SK-N-SH (cell line): ENCODE measurements at regions not wholly inside any gene's neighbourhood (a gene's known extent, or its start where the extent isn't known, plus 50 kb on each side); places are given as distances from the start of the nearest gene placed in this dataset.

Source experiments
- CTCF ChIA-PET: fragments of 300-600, 350-600 bp; formaldehyde crosslinking; extraction: SDS; loops from one replicate; lab custom pipeline; 2021; lab: Yijun Ruan, JAX
- POLR2A ChIA-PET: fragments of 350-600 bp; sonication (Branson Sonifier 250); formaldehyde crosslinking; extraction: SDS; loops from one replicate; lab custom pipeline; 2020; ENCODE audit warnings: antibody characterized with exemption, inconsistent platforms; lab: Yijun Ruan, JAX
- DNase-seq: peaks from one replicate; pipeline ENCODE4 v3.0.0; 2012
- H2AFZ ChIP-seq: fragments of 200-600 bp; sonication (generic); 2 replicates; pipeline ENCODE4 v1.8.1; 2016; ENCODE audit warnings: antibody characterized with exemption, mild to moderate bottlenecking, low read depth
- H3F3A ChIP-seq: fragments of 200-600 bp; sonication (generic); replicated peaks from 2 replicates; pipeline ENCODE3; 2016; ENCODE audit warnings: antibody characterized with exemption, mild to moderate bottlenecking; ENCODE audit not compliant: insufficient read depth
- H3K27ac ChIP-seq, 2 experiments: fragments of 200-500 bp in 1 of 2; fragments of 200-600 bp in 1 of 2; sonication (Bioruptor generic) in 1 of 2; sonication (generic), shearing (Covaris generic) in 1 of 2; 2 replicates each; pipeline versions ENCODE4 v1.5.1 to v1.6.1; 2014 to 2016; ENCODE audit warnings: low read depth in 2 of 2, inconsistent platforms in 1 of 2, low read length in 1 of 2, mild to moderate bottlenecking in 1 of 2, mixed read lengths in 1 of 2
- H3K27me3 ChIP-seq: fragments of 200-600 bp; sonication (generic), shearing (Covaris generic); 2 replicates; pipeline ENCODE4 v1.6.1; 2016; ENCODE audit warnings: mixed run types; ENCODE audit not compliant: insufficient read depth
- H3K36me3 ChIP-seq, 2 experiments: fragments of 200-500 bp in 1 of 2; fragments of 200-600 bp in 1 of 2; sonication (Bioruptor generic) in 1 of 2; sonication (generic) in 1 of 2; replicated peaks in 1 of 2; 2 replicates each; pipeline versions ENCODE3 to v1.5.1; 2014 to 2016; ENCODE audit warnings: low read length in 1 of 2, mild to moderate bottlenecking in 1 of 2; ENCODE audit not compliant: insufficient read depth in 2 of 2, control insufficient read depth in 1 of 2
- H3K4me1 ChIP-seq, 2 experiments: fragments of 200-500 bp in 1 of 2; fragments of 200-600 bp in 1 of 2; sonication (Bioruptor generic) in 1 of 2; sonication (generic), shearing (Covaris generic) in 1 of 2; 2 replicates each; pipeline versions ENCODE4 v1.5.1 to v1.6.1; 2014 to 2016; ENCODE audit warnings: low read depth in 1 of 2, low read length in 1 of 2, mixed run types in 1 of 2; ENCODE audit not compliant: insufficient read depth in 2 of 2, control insufficient read depth in 1 of 2
- H3K4me2 ChIP-seq: fragments of 200-600 bp; sonication (generic), shearing (Covaris generic); 2 replicates; pipeline ENCODE4 v1.6.1; 2017; ENCODE audit warnings: mixed run types
- H3K4me3 ChIP-seq, 2 experiments: fragments of 200-500 bp in 1 of 2; fragments of 200-600 bp in 1 of 2; sonication (Bioruptor generic) in 1 of 2; sonication (generic), shearing (Covaris generic) in 1 of 2; 2 replicates each; pipeline versions ENCODE4 v1.5.1 to v1.8.1; 2014 to 2016; ENCODE audit warnings: low read depth in 2 of 2, inconsistent platforms in 1 of 2, low read length in 1 of 2, mild to moderate bottlenecking in 1 of 2, mixed read lengths in 1 of 2, moderate library complexity in 1 of 2
- H3K79me2 ChIP-seq: fragments of 200-600 bp; sonication (generic); 2 replicates; pipeline ENCODE4 v1.8.1; 2017; ENCODE audit warnings: mild to moderate bottlenecking; ENCODE audit not compliant: insufficient read depth
- H3K9ac ChIP-seq: fragments of 200-600 bp; sonication (generic); 2 replicates; pipeline ENCODE4 v1.6.1; 2017; ENCODE audit warnings: mixed run types
- H3K9me2 ChIP-seq: fragments of 200-600 bp; sonication (generic); 2 replicates; pipeline ENCODE4 v1.6.1; 2017; ENCODE audit warnings: mixed run types
- H3K9me3 ChIP-seq: fragments of 200-600 bp; sonication (generic); 2 replicates; pipeline ENCODE4 v1.6.1; 2017; ENCODE audit warnings: mixed run types, mild to moderate bottlenecking, moderate library complexity
- H4K20me1 ChIP-seq: fragments of 200-600 bp; sonication (generic); 2 replicates; pipeline ENCODE4 v1.6.1; 2017; ENCODE audit warnings: mild to moderate bottlenecking, mixed run types; ENCODE audit not compliant: insufficient read depth
- CHD2 ChIP-seq: fragments of 150-350 bp; IDR thresholded peaks from 2 replicates; pipeline ENCODE4 v1.6.1; 2018; ENCODE audit warnings: low read length; ENCODE audit not compliant: partially characterized antibody
- FOSL2 ChIP-seq: IDR thresholded peaks from 2 replicates; pipeline ENCODE4 v1.4.0; 2012; ENCODE audit warnings: low read depth, mild to moderate bottlenecking, moderate library complexity, borderline replicate concordance
- JUND ChIP-seq: IDR thresholded peaks from 2 replicates; pipeline ENCODE4 v1.4.0; 2012
- RFX5 ChIP-seq: IDR thresholded peaks from 2 replicates; pipeline ENCODE4 v1.6.1; 2012; ENCODE audit warnings: mild to moderate bottlenecking, improper control_type of control experiment, low read length
- SMC3 ChIP-seq: IDR thresholded peaks from 2 replicates; pipeline ENCODE4 v1.6.1; 2012; ENCODE audit warnings: low read depth, low read length, improper control_type of control experiment
- TAF1 ChIP-seq: IDR thresholded peaks from 2 replicates; pipeline ENCODE4 v1.6.1; 2012; ENCODE audit warnings: low read depth, mild to moderate bottlenecking, low read length, moderate library complexity, borderline replicate concordance
- TCF12 ChIP-seq: IDR thresholded peaks from 2 replicates; pipeline ENCODE4 v1.4.0; 2012
- WGBS: methylation state at CpG from one replicate; pipeline ENCODE4 v1.1.6; 2017; ENCODE audit warnings: low lambda C conversion rate; 5-methylcytosine and 5-hydroxymethylcytosine counted together
- TF ChIP-seq, protein P1 (sequence below): IDR thresholded peaks from 2 replicates; pipeline ENCODE4 v1.4.0; 2012; ENCODE audit warnings: low read depth, borderline replicate concordance
- TF ChIP-seq, protein P2 (sequence below): IDR thresholded peaks from 2 replicates; pipeline ENCODE4 v1.4.0; 2012; ENCODE audit warnings: low read depth
- TF ChIP-seq, protein P3 (sequence below): fragments of 200-600 bp; sonication (generic); IDR thresholded peaks from 2 replicates; pipeline ENCODE4 v1.6.1; 2017; ENCODE audit warnings: antibody characterized with exemption, mild to moderate bottlenecking, moderate library complexity

DNA sequence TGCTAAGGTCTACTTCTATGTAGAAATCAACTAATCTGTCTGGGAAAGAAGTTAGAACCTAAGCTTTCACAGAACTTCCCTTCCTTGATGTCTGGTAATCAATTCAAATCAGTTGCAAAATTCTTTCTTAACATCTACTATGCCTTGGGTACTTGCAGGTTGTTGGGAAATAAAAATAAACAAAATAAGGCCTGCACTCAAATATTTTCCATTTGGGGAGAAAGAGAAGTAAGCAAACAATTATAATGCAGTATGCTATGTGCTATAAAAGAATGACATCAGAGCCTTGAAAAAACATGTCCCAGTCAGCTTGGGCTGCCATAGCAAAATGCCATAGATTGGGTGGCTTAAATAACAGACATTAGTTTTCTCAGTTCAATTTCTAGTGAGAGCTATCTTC, 425.9 kb upstream of the DCN start (continued):
- TF ChIP-seq RFX5 (no peak), FOSL2 (no peak), CHD2 (no peak), TCF12 (no peak), TAF1 (no peak), JUND (no peak)
- TF ChIP-seq, protein P1, sequence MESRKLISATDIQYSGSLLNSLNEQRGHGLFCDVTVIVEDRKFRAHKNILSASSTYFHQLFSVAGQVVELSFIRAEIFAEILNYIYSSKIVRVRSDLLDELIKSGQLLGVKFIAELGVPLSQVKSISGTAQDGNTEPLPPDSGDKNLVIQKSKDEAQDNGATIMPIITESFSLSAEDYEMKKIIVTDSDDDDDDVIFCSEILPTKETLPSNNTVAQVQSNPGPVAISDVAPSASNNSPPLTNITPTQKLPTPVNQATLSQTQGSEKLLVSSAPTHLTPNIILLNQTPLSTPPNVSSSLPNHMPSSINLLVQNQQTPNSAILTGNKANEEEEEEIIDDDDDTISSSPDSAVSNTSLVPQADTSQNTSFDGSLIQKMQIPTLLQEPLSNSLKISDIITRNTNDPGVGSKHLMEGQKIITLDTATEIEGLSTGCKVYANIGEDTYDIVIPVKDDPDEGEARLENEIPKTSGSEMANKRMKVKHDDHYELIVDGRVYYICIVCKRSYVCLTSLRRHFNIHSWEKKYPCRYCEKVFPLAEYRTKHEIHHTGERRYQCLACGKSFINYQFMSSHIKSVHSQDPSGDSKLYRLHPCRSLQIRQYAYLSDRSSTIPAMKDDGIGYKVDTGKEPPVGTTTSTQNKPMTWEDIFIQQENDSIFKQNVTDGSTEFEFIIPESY: no peak
- TF ChIP-seq, protein P2, sequence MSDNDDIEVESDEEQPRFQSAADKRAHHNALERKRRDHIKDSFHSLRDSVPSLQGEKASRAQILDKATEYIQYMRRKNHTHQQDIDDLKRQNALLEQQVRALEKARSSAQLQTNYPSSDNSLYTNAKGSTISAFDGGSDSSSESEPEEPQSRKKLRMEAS: no peak
- TF ChIP-seq, all 33 proteins: peak for 0

DNA sequence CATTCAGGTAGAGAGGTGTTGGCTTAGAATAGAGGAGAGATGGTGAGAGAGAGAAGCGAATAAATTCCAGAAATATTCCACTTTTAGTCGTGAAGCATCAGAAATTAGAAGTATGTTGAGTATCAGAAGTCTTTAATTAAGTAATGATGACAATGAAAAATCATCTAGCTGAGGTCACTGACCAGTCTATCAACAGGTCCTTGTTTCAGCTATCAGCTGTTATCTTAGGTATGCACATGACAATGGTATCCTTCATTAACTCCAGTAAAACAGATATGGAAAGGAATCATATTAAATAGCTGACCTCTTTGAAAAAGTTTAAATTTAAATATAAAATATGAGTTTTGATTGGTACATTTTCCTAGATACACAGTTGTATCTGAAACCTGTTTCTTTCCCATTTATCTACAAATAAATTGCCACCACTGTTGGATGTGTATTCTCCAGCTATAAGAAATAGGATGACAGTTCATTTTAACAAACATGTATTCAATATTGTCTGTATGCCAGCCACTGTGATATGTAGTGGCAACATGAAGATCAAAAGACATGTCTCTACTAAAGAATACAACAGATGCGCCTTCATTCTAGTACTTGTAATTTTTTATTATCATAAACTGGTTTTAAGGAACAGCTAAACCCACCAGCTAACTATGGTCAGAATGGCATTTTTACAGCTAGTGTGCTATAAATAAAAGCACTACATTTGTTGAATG, 424.2 kb upstream of the DCN start:
- TF ChIP-seq, protein P2: no peak
- TF ChIP-seq SMC3 (no peak), RFX5 (no peak)
- TF ChIP-seq, protein P3, sequence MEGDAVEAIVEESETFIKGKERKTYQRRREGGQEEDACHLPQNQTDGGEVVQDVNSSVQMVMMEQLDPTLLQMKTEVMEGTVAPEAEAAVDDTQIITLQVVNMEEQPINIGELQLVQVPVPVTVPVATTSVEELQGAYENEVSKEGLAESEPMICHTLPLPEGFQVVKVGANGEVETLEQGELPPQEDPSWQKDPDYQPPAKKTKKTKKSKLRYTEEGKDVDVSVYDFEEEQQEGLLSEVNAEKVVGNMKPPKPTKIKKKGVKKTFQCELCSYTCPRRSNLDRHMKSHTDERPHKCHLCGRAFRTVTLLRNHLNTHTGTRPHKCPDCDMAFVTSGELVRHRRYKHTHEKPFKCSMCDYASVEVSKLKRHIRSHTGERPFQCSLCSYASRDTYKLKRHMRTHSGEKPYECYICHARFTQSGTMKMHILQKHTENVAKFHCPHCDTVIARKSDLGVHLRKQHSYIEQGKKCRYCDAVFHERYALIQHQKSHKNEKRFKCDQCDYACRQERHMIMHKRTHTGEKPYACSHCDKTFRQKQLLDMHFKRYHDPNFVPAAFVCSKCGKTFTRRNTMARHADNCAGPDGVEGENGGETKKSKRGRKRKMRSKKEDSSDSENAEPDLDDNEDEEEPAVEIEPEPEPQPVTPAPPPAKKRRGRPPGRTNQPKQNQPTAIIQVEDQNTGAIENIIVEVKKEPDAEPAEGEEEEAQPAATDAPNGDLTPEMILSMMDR: no peak
- no peaks in the 10 kb centered on the region for H3K9me2 ChIP-seq
- no peaks in the 10 kb centered on the region for H3K27me3 ChIP-seq
- H3K79me2 ChIP-seq: no peaks in the 10 kb centered on the region
- WGBS: 26% methylated on average over 3 of the region's 3 CpGs
- POLR2A ChIA-PET: no interaction called here
- H3F3A ChIP-seq: no peaks in the 10 kb centered on the region
- no peaks in the 10 kb centered on the region; a peak in 1 of 4 replicates for H3K4me1 ChIP-seq
- H4K20me1 ChIP-seq: no peaks in the 10 kb centered on the region
- CTCF ChIA-PET: no interaction called here
- H3K4me3 ChIP-seq: no peak overlapping the region
- DNase-seq: no peak
- no peak overlapping the region for H3K4me2 ChIP-seq
- H3K36me3 ChIP-seq: no peaks in the 10 kb centered on the region
- H3K9ac ChIP-seq: no peak overlapping the region
- H3K27ac ChIP-seq: no peak overlapping the region
- H3K9me3 ChIP-seq: no peaks in the 10 kb centered on the region
- no peak overlapping the region for H2AFZ ChIP-seq
